GM21619 (cell line): ENCODE measurements at regions not wholly inside any gene's neighbourhood (a gene's known extent, or its start where the extent isn't known, plus 50 kb on each side); places are given as distances from the start of the nearest gene placed in this dataset.

Source experiments
- ATAC-seq: cut with Tn5 transposase; IDR thresholded peaks from one replicate; pipeline ENCODE4 v1.9.1; 2021; ENCODE audit not compliant: unreplicated experiment

DNA sequence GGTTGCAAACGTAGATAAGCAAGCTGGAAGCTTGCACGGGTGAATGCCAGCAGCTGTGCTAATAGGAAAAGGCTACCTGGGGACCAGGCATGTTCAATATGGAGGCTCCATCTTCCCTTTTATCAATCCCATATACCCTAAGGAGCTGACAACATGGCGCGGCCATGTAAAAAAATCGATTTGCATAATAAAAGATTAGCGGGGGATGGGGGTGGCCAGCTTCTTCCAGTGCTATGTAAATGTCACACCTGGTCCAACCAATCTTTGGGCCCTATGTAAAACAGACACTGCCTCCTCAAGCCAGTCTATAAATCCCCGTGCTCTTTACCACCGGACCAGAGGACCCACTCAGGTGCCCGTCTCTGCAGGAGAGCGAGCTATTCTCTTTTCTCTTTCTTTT lies 128.2 kb downstream of the GPAT3 start:
- ATAC-seq = no peak

DNA sequence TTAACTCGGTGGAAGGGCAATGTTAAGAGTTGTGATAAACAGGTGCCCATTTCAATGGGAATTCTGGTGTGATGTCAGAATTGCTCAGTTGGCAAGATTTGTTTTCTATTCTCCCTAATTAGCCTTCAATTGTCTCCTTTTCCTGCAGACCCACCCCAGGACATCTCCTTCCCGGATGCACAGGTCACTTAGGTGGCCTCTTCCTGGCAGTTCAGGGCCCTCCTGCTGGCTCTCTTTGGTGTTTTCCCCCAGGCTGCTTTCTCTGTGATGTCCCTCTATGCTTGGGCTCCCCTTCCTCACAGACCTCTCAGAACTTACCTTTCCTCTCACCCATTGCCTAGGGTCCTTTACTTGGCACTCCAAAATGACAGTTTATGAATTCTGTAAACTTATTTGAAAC lies 126.3 kb downstream of the GPAT3 start:
- no peak for ATAC-seq

DNA sequence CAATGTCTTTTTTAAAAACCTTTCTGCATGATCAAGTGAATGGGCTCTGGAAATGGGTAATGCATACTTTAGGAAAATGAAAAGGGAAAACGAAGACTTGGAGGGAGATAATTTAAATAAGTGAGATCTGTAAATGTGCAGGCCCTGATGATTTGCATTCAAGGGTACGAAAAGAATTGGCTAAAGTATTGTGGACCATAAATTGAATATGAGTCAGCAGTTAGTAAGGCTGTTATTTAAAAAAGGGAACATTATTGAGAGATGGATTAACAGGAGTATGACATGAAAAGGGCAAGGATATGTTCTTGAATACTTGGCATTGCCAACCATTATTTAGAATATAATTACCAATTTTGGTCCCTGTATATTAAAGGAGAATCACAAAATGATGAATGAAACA lies 125.5 kb downstream of the GPAT3 start:
- ATAC-seq = no peak

- ATAC-seq = no peak
Observed at GRCh38 chr4:83660578-83660977, 124.7 kb downstream of the GPAT3 start.

DNA sequence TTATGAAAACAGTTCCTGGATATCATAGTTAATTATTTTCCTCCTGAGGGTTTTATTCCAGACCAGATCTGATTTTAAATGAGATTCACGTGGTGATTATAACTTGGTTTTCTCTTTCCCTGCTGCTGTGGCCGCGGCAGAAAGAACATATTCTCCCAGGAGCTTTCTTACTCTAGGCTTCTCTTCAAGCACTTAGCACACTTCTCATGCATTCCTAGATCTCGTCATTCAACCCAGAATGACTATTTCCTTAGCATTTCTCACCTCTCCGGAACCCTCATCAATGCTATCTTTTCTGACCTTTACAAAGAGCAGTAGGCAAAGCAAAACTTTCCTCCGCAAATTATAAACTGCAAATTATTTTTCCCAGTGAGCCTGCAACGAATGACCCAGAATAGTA lies 122.9 kb downstream of the GPAT3 start:
- ATAC-seq = no peak

- ATAC-seq = no peak
Observed at GRCh38 chr4:83657336-83657735, 121.4 kb downstream of the GPAT3 start.
